ENCODE measurements at regions not wholly inside any gene's neighbourhood (a gene's known extent, or its start where the extent isn't known, plus 50 kb on each side); places are given as distances from the start of the nearest gene placed in this dataset.

GRCh38 chr10:70939441-70940003 is 51.2 kb upstream of the PCBD1 start:
- no peak for DNase-seq (ENCODE audit: low read depth)
- TF ChIP-seq CTCF (IDR thresholded peaks at IDR 0.05; ENCODE audit: insufficient read depth, low read depth, low read length), result no peak
- H3K4me3 ChIP-seq (ENCODE audit: low read depth, low read length), result no peak overlapping the region

- H3K4me3 ChIP-seq (ENCODE audit: low read depth, low read length), result no peak overlapping the region
- DNase-seq (ENCODE audit: low read depth), result peak; percentile 8
- no peak for TF ChIP-seq CTCF (IDR thresholded peaks at IDR 0.05; ENCODE audit: insufficient read depth, low read depth, low read length)
These were observed 52.6 kb upstream of the PCBD1 start for GRCh38 chr10:70940834-70941568.

- no peak for TF ChIP-seq CTCF (IDR thresholded peaks at IDR 0.05; ENCODE audit: insufficient read depth, low read depth, low read length)
- no peak for DNase-seq (ENCODE audit: low read depth)
- no peak overlapping the region for H3K4me3 ChIP-seq (ENCODE audit: low read depth, low read length)
These were observed 53.8 kb upstream of the PCBD1 start for GRCh38 chr10:70942125-70942524.

GRCh38 chr10:70942725-70943124 is 54.4 kb upstream of the PCBD1 start:
- TF ChIP-seq CTCF (IDR thresholded peaks at IDR 0.05; ENCODE audit: insufficient read depth, low read depth, low read length), result no peak
- no peak overlapping the region for H3K4me3 ChIP-seq (ENCODE audit: low read depth, low read length)
- DNase-seq (ENCODE audit: low read depth), result no peak

GRCh38 chr10:70943249-70943648 is 54.9 kb upstream of the PCBD1 start:
- DNase-seq (ENCODE audit: low read depth), result no peak
- no peak for TF ChIP-seq CTCF (IDR thresholded peaks at IDR 0.05; ENCODE audit: insufficient read depth, low read depth, low read length)
- no peak overlapping the region for H3K4me3 ChIP-seq (ENCODE audit: low read depth, low read length)

GRCh38 chr10:70943841-70944466 is 55.6 kb upstream of the PCBD1 start:
- H3K4me3 ChIP-seq (ENCODE audit: low read depth, low read length), result no peak overlapping the region
- no peak for DNase-seq (ENCODE audit: low read depth)
- no peak for TF ChIP-seq CTCF (IDR thresholded peaks at IDR 0.05; ENCODE audit: insufficient read depth, low read depth, low read length)

Measured in fibroblast of villous mesenchyme (primary cell).